Liver (tissue), 8 donors: ENCODE measurements at regions not wholly inside any gene's neighbourhood (a gene's known extent, or its start where the extent isn't known, plus 50 kb on each side); places are given as distances from the start of the nearest gene placed in this dataset.

Experiments used
- DNase-seq: peaks from one replicate; pipeline ENCODE4 v3.0.0-alpha.2; 2017; ENCODE audit warnings: low spot score
- H3K27ac ChIP-seq, 2 donors: one replicate each; pipeline ENCODE4 v1.7.0; 2013; ENCODE audit warnings: inconsistent platforms in 2 of 2, low read length in 2 of 2, control low read depth in 1 of 2, low read depth in 1 of 2, mild to moderate bottlenecking in 1 of 2
- H3K27me3 ChIP-seq, 4 donors: one replicate each; pipeline versions ENCODE4 v1.6.1 to v1.7.0; 2013; ENCODE audit warnings: low read length in 3 of 4, inconsistent platforms in 1 of 4, mild to moderate bottlenecking in 1 of 4, moderate library complexity in 1 of 4; ENCODE audit not compliant: control insufficient read depth in 4 of 4, insufficient read depth in 4 of 4
- H3K36me3 ChIP-seq, 4 donors: one replicate each; pipeline versions ENCODE4 v1.6.1 to v1.7.0; 2013; ENCODE audit warnings: low read length in 3 of 4, mild to moderate bottlenecking in 3 of 4, low read depth in 1 of 4, moderate library complexity in 1 of 4; ENCODE audit not compliant: control insufficient read depth in 4 of 4, insufficient read depth in 3 of 4
- H3K4me1 ChIP-seq, 4 donors: one replicate each; pipeline versions ENCODE4 v1.6.1 to v1.7.0; 2013; ENCODE audit warnings: low read length in 3 of 4, mild to moderate bottlenecking in 3 of 4, moderate library complexity in 1 of 4; ENCODE audit not compliant: control insufficient read depth in 4 of 4, insufficient read depth in 4 of 4
- H3K4me3 ChIP-seq, 3 donors: one replicate each; pipeline versions ENCODE4 v1.6.1 to v1.7.0; 2013; ENCODE audit warnings: low read length in 3 of 3, control low read depth in 1 of 3, low read depth in 1 of 3, mild to moderate bottlenecking in 1 of 3
- H3K9ac ChIP-seq, 2 donors: one replicate each; pipeline ENCODE4 v1.7.0; 2013; ENCODE audit warnings: low read length in 2 of 2, mild to moderate bottlenecking in 2 of 2, moderate library complexity in 2 of 2, control low read depth in 1 of 2, low read depth in 1 of 2
- H3K9me3 ChIP-seq, 4 donors: one replicate each; pipeline versions ENCODE4 v1.6.1 to v1.7.0; 2013; ENCODE audit warnings: low read length in 3 of 4; ENCODE audit not compliant: control insufficient read depth in 4 of 4
- ATF3 ChIP-seq: IDR thresholded peaks from 2 replicates; pipeline ENCODE4 v1.6.1; 2016; ENCODE audit warnings: antibody characterized with exemption
- EGR1 ChIP-seq, 2 donors: IDR thresholded peaks; 2 replicates each; pipeline ENCODE4 v1.6.1; 2016 to 2018; ENCODE audit warnings: antibody characterized with exemption in 2 of 2, low read depth in 2 of 2
- FOXA1 ChIP-seq: IDR thresholded peaks from 2 replicates; pipeline ENCODE4 v1.6.1; 2016; ENCODE audit warnings: antibody characterized with exemption
- FOXA2 ChIP-seq: IDR thresholded peaks from 2 replicates; pipeline ENCODE4 v1.6.1; 2016; ENCODE audit warnings: antibody characterized with exemption
- GABPA ChIP-seq, 2 donors: IDR thresholded peaks in 1 of 2; conservative IDR thresholded peaks in 1 of 2; 2 replicates each; pipeline ENCODE4 v1.6.1; 2016; ENCODE audit warnings: antibody characterized with exemption in 2 of 2, mild to moderate bottlenecking in 1 of 2, moderate library complexity in 1 of 2
- HNF4A ChIP-seq, 2 donors: conservative IDR thresholded peaks; 2 replicates each; pipeline ENCODE4 v1.6.1; 2016; ENCODE audit warnings: antibody characterized with exemption in 2 of 2, mild to moderate bottlenecking in 2 of 2
- HNF4G ChIP-seq: IDR thresholded peaks from 2 replicates; pipeline ENCODE4 v1.6.1; 2016; ENCODE audit warnings: antibody characterized with exemption
- JUND ChIP-seq, 2 donors: IDR thresholded peaks; 2 replicates each; pipeline ENCODE4 v1.6.1; 2016; ENCODE audit warnings: antibody characterized with exemption in 2 of 2
- MAX ChIP-seq: IDR thresholded peaks from 2 replicates; pipeline ENCODE4 v1.6.1; 2016; ENCODE audit warnings: antibody characterized with exemption
- RAD21 ChIP-seq, 2 donors: IDR thresholded peaks; 2 replicates each; pipeline ENCODE4 v1.6.1; 2016; ENCODE audit warnings: antibody characterized with exemption in 2 of 2, mild to moderate bottlenecking in 2 of 2
- REST ChIP-seq: IDR thresholded peaks from 2 replicates; pipeline ENCODE4 v1.6.1; 2016; ENCODE audit warnings: antibody characterized with exemption, mild to moderate bottlenecking
- RXRA ChIP-seq, 2 donors: IDR thresholded peaks; 2 replicates each; pipeline ENCODE4 v1.6.1; 2017 to 2018; ENCODE audit warnings: antibody characterized with exemption in 2 of 2, mild to moderate bottlenecking in 1 of 2
- SP1 ChIP-seq: IDR thresholded peaks from 2 replicates; pipeline ENCODE4 v1.6.1; 2018; ENCODE audit warnings: antibody characterized with exemption, mild to moderate bottlenecking
- YY1 ChIP-seq: IDR thresholded peaks from 2 replicates; pipeline ENCODE4 v1.6.1; 2016; ENCODE audit warnings: antibody characterized with exemption, mild to moderate bottlenecking
- ZBTB33 ChIP-seq: IDR thresholded peaks from 2 replicates; pipeline ENCODE4 v1.6.1; 2016; ENCODE audit warnings: antibody characterized with exemption
- WGBS: extraction: QIAGEN DNeasy Blood & Tissue Kit; methylation state at CpG from one replicate; pipeline ENCODE4 v1.1.7; 2013; 5-methylcytosine and 5-hydroxymethylcytosine counted together
- TF ChIP-seq, protein P1 (sequence below): fragments of 150-350 bp; IDR thresholded peaks from 2 replicates; pipeline ENCODE4 v1.5.1; 2017; ENCODE audit warnings: improper control_type of control experiment, low read depth, low read length; ENCODE audit not compliant: missing input control
- donor health status: healthy.
- donor health status: healthy.
- donor health status: healthy.
- donor health status: healthy.
- donor health status: healthy.

DNA sequence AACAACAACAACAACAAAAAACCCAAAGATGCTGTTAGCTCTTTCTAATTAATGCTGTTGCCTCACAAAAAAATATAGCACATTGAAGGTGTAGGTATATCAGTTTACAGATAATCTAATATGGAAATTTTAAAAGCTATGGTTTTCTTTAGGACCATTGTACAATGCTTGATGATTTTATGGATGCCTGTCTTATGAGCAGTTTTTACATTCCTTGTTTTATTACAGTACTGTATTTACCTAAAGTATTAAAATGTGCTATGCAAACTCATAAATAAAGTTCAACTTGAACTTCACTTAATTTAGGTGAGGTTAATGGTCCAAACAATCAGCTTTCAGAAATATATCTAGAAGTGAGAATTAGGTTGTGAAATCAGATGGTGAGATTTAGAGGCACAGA is 212.2 kb upstream of the GOLIM4 start:
- Histone ChIP-seq H3K27ac (no peak overlapping the region), H3K9me3 (peaks cover 0 to 3% (median 0%) of the 10 kb centered on the region in 4 donors), H3K36me3 (no peaks in the 10 kb centered on the region), H3K4me1 (no peaks in the 10 kb centered on the region), H3K27me3 (no peaks in the 10 kb centered on the region), H3K9ac (no peak overlapping the region), H3K4me3 (no peak overlapping the region)
- DNase-seq: no peak
- no peak for TF ChIP-seq RXRA (IDR thresholded peaks at IDR 0.05)
- TF ChIP-seq RAD21 (IDR thresholded peaks at IDR 0.05): no peak
- TF ChIP-seq MAX: no peak
- no peak for TF ChIP-seq JUND (IDR thresholded peaks at IDR 0.05)
- no peak for TF ChIP-seq REST
- TF ChIP-seq HNF4G: no peak
- TF ChIP-seq SP1: no peak

DNA sequence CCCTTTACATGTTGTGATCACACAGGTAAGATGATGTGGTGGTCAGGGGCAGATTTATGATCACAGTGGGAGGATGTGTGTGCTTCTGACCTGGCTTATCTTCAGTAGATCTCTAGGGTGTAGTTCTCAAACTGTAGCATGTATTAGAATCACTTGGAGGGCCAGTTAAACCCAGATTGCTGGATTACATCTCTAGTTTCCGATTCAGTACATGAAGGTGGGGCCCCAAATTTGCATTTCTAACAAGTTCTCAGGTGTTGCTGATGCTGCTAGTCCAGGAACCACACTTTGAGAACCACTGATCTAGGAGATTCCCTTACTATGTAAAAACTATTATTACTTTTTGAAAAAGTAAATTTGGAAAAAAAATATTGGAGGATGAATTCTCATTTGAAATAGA is 199.3 kb upstream of the GOLIM4 start:
- Histone ChIP-seq H3K36me3 (no peaks in the 10 kb centered on the region), H3K9ac (no peak overlapping the region), H3K4me1 (no peaks in the 10 kb centered on the region), H3K4me3 (no peak overlapping the region), H3K9me3 (no peaks in the 10 kb centered on the region), H3K27me3 (no peaks in the 10 kb centered on the region), H3K27ac (no peak overlapping the region)
- DNase-seq: no peak
- TF ChIP-seq HNF4G: no peak
- TF ChIP-seq EGR1 (IDR thresholded peaks at IDR 0.05; ENCODE audit: low read depth in 2 of 2): no peak
- no peak for TF ChIP-seq YY1
- TF ChIP-seq HNF4A (conservative IDR thresholded peaks at IDR 0.05): no peak
- TF ChIP-seq FOXA2: no peak
- no peak for TF ChIP-seq JUND (IDR thresholded peaks at IDR 0.05)
- TF ChIP-seq, protein P1, sequence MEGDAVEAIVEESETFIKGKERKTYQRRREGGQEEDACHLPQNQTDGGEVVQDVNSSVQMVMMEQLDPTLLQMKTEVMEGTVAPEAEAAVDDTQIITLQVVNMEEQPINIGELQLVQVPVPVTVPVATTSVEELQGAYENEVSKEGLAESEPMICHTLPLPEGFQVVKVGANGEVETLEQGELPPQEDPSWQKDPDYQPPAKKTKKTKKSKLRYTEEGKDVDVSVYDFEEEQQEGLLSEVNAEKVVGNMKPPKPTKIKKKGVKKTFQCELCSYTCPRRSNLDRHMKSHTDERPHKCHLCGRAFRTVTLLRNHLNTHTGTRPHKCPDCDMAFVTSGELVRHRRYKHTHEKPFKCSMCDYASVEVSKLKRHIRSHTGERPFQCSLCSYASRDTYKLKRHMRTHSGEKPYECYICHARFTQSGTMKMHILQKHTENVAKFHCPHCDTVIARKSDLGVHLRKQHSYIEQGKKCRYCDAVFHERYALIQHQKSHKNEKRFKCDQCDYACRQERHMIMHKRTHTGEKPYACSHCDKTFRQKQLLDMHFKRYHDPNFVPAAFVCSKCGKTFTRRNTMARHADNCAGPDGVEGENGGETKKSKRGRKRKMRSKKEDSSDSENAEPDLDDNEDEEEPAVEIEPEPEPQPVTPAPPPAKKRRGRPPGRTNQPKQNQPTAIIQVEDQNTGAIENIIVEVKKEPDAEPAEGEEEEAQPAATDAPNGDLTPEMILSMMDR: no peak
- no peak for TF ChIP-seq FOXA1
- TF ChIP-seq RAD21 (IDR thresholded peaks at IDR 0.05): no peak
- TF ChIP-seq GABPA (IDR thresholded peaks at IDR 0.05 in 1 of 2, conservative IDR thresholded peaks at IDR 0.05 in 1 of 2): no peak
- no peak for TF ChIP-seq ZBTB33
- TF ChIP-seq RXRA (IDR thresholded peaks at IDR 0.05): no peak
- TF ChIP-seq ATF3: no peak
- 74% methylated on average over 1 of the region's 1 CpG for WGBS
